DND-41 (cell line): ENCODE measurements at regions not wholly inside any gene's neighbourhood (a gene's known extent, or its start where the extent isn't known, plus 50 kb on each side); places are given as distances from the start of the nearest gene placed in this dataset.

Experiments used
- ATAC-seq: fragments of 200-7000 bp; cut with Tn5 transposase; 3 replicates; pipeline ENCODE4 v1.9.1; 2021; ENCODE audit warnings: low read depth; ENCODE audit not compliant: insufficient read depth
- DNase-seq: peaks from one replicate; pipeline ENCODE4 v3.0.0-alpha.2; 2020
- H2AFZ ChIP-seq: 2 replicates; pipeline ENCODE4 v1.6.0; 2012; ENCODE audit warnings: low read depth, low read length
- H3K27ac ChIP-seq: 2 replicates; pipeline ENCODE4 v1.5.1; 2012; ENCODE audit warnings: low read length, inconsistent platforms
- H3K27me3 ChIP-seq: fragments of 200-600 bp; sonication (generic); 2 replicates; pipeline ENCODE4 v1.6.0; 2012; ENCODE audit warnings: low read length, mild to moderate bottlenecking, inconsistent platforms; ENCODE audit not compliant: insufficient read depth, poor library complexity
- H3K36me3 ChIP-seq: 2 replicates; pipeline ENCODE4 v1.5.1; 2012; ENCODE audit warnings: low read length, inconsistent platforms; ENCODE audit not compliant: insufficient read depth
- H3K4me1 ChIP-seq: 2 replicates; pipeline ENCODE4 v1.5.1; 2012; ENCODE audit warnings: mild to moderate bottlenecking, low read length; ENCODE audit not compliant: insufficient read depth
- H3K4me2 ChIP-seq: 2 replicates; pipeline ENCODE4 v1.6.0; 2012; ENCODE audit warnings: mild to moderate bottlenecking, moderate library complexity, low read length, inconsistent platforms; ENCODE audit not compliant: insufficient read depth
- H3K4me3 ChIP-seq, 2 experiments: fragments of 200-600 bp in 1 of 2; shearing (Covaris generic) in 1 of 2; 2 replicates each; pipeline ENCODE4 v1.5.1; 2012 to 2016; ENCODE audit warnings: inconsistent platforms in 2 of 2, low read length in 2 of 2, mild to moderate bottlenecking in 2 of 2, low read depth in 1 of 2, moderate library complexity in 1 of 2
- H3K79me2 ChIP-seq: 2 replicates; pipeline ENCODE4 v1.6.0; 2012; ENCODE audit warnings: low read length, inconsistent platforms; ENCODE audit not compliant: insufficient read depth
- H3K9ac ChIP-seq: 2 replicates; pipeline ENCODE4 v1.6.0; 2012; ENCODE audit warnings: low read depth, mild to moderate bottlenecking, inconsistent platforms, low read length, moderate library complexity
- H3K9me3 ChIP-seq: 2 replicates; pipeline ENCODE4 v1.5.1; 2012; ENCODE audit warnings: low read length, moderate library complexity, mild to moderate bottlenecking, inconsistent platforms; ENCODE audit not compliant: insufficient read depth, severe bottlenecking
- H4K20me1 ChIP-seq: 2 replicates; pipeline ENCODE4 v1.6.0; 2012; ENCODE audit warnings: low read length; ENCODE audit not compliant: insufficient read depth
- EZH2 ChIP-seq: IDR thresholded peaks from 3 replicates; pipeline ENCODE4 v1.6.1; 2012; ENCODE audit warnings: borderline replicate concordance, low read depth, mild to moderate bottlenecking, moderate library complexity, low read length, inconsistent platforms; ENCODE audit not compliant: severe bottlenecking
- TF ChIP-seq, protein P1 (sequence below): IDR thresholded peaks from 2 replicates; pipeline ENCODE4 v1.5.1; 2012; ENCODE audit warnings: borderline replicate concordance, low read length, moderate library complexity, mild to moderate bottlenecking; ENCODE audit not compliant: poor library complexity, severe bottlenecking; ENCODE audit errors: extremely low read depth

DNA sequence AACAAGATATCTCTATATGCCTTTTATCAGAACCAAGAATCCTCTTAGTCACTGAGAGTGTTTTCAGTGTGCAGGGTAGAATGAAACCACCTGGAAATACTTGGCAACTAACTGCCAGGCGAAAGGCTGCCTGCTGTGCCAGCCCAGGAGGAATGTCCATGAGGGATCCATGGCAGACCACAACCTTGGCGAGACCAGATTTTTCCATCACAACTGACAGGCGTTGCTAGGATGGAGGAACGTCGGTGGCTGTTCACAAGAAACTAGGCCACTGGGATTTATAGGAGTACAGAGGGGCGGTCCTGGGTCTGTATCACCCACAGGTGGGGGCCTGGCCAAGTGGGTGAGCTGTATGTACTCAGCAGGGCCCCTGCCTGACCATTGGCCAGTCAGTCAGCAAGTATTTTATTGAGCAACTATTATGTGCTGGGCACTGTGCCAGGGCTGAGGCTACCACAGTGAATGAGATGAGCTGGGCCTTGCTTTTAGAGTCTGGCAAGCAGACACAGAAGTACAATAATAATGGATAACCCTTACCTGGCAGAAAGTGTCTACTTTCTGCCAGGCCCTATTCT is 199.4 kb downstream of the FOXD2 start:
- Histone ChIP-seq H3K4me1 (no peaks in the 10 kb centered on the region), H3K9me3 (no peaks in the 10 kb centered on the region), H3K27ac (no peak overlapping the region), H3K36me3 (no peaks in the 10 kb centered on the region), H3K4me3 (no peak overlapping the region), H2AFZ (no peak overlapping the region), H3K4me2 (no peak overlapping the region), H3K79me2 (no peaks in the 10 kb centered on the region), H3K9ac (no peak overlapping the region), H4K20me1 (no peaks in the 10 kb centered on the region), H3K27me3 (peaks cover 10% of the 10 kb centered on the region)
- no peak for TF ChIP-seq EZH2
- TF ChIP-seq, protein P1, sequence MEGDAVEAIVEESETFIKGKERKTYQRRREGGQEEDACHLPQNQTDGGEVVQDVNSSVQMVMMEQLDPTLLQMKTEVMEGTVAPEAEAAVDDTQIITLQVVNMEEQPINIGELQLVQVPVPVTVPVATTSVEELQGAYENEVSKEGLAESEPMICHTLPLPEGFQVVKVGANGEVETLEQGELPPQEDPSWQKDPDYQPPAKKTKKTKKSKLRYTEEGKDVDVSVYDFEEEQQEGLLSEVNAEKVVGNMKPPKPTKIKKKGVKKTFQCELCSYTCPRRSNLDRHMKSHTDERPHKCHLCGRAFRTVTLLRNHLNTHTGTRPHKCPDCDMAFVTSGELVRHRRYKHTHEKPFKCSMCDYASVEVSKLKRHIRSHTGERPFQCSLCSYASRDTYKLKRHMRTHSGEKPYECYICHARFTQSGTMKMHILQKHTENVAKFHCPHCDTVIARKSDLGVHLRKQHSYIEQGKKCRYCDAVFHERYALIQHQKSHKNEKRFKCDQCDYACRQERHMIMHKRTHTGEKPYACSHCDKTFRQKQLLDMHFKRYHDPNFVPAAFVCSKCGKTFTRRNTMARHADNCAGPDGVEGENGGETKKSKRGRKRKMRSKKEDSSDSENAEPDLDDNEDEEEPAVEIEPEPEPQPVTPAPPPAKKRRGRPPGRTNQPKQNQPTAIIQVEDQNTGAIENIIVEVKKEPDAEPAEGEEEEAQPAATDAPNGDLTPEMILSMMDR: no peak
- no peak for DNase-seq
- no peak for ATAC-seq

DNA sequence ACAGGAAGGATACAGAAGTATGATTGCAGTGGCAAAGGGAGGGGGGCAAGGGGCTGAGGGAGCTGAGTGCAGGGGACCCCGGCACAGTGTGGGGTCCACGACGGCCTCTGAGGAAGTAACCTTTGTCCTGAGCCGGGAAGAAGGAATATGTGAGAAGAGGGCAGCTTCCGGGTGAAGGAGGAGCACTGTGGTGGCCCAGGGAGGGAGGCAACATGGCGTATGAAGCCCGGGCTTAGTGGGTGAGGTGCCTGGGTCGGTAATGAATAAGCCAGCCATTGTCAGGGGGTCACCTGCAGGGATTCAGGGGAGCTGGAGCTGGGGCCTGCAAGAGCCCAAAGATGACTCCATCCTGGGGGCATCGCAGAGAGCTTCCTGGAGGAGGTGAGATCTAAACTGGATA is 200.4 kb downstream of the FOXD2 start:
- no peak for ATAC-seq

DNA sequence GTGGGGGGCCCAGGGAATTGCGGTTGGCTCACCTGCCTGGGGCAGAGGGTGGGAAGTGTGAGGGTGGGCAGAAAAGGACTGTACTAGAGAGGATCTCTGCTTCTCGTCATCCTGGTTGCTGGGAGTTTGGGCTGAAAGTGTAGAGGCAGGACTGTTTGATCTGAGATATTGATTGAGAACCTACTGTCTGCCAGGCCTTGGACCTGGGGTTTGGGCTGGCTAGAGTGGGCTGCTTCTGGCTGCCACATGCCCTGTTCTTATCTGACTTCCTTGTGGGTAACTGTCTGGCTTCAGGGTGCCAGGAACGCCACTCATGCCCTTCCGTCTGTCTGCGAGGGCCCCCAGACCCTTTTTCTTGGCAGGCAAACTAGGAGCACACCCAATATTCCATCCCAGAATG is 200.9 kb downstream of the FOXD2 start:
- H3K4me3 ChIP-seq: no peak overlapping the region
- TF ChIP-seq, protein P1: no peak
- TF ChIP-seq EZH2: no peak
- no peak overlapping the region for H3K4me2 ChIP-seq
- H3K4me1 ChIP-seq: no peaks in the 10 kb centered on the region
- H2AFZ ChIP-seq: no peak overlapping the region
- no peaks in the 10 kb centered on the region for H3K79me2 ChIP-seq
- H3K9me3 ChIP-seq: no peaks in the 10 kb centered on the region
- peaks cover 10% of the 10 kb centered on the region for H3K27me3 ChIP-seq
- H3K27ac ChIP-seq: no peak overlapping the region
- H3K36me3 ChIP-seq: no peaks in the 10 kb centered on the region
- H3K9ac ChIP-seq: no peak overlapping the region
- ATAC-seq: no peak
- DNase-seq: no peak
- no peaks in the 10 kb centered on the region for H4K20me1 ChIP-seq

More for the DNA sequence above, 200.4 kb downstream of the FOXD2 start:
- Histone ChIP-seq H4K20me1 (no peaks in the 10 kb centered on the region), H2AFZ (no peak overlapping the region), H3K27me3 (peaks cover 10% of the 10 kb centered on the region), H3K36me3 (no peaks in the 10 kb centered on the region), H3K4me1 (no peaks in the 10 kb centered on the region), H3K4me3 (no peak overlapping the region), H3K27ac (no peak overlapping the region), H3K9me3 (no peaks in the 10 kb centered on the region), H3K79me2 (no peaks in the 10 kb centered on the region), H3K9ac (no peak overlapping the region), H3K4me2 (no peak overlapping the region)
- TF ChIP-seq, protein P1: no peak
- no peak for TF ChIP-seq EZH2
- no peak for DNase-seq
